Islet precursor cell (in vitro differentiated cells): ENCODE measurements at regions not wholly inside any gene's neighbourhood (a gene's known extent, or its start where the extent isn't known, plus 50 kb on each side); places are given as distances from the start of the nearest gene placed in this dataset.
"Not testable (repeated sequence)": the region's sequence is repeated elsewhere in the genome, so short reads cannot be mapped to it uniquely, and the experiment has no call there.

ENCODE experiments used
- DNase-seq: peaks from one replicate; pipeline ENCODE4 v3.0.0-alpha.2; 2018

- peak; percentile 62 for DNase-seq
Measured at GRCh38 chr9:115327436-115328122, 209.6 kb upstream of the TNC start.

GRCh38 chr9:115328228-115328627, 210.3 kb upstream of the TNC start:
- DNase-seq: peak; percentile 92

GRCh38 chr9:115328677-115329076, 210.7 kb upstream of the TNC start:
- no peak for DNase-seq

GRCh38 chr9:115333277-115334070, 215.5 kb upstream of the TNC start:
- DNase-seq: no peak

- no peak for DNase-seq
Measured at GRCh38 chr9:115335439-115335838, 217.5 kb upstream of the TNC start.

GRCh38 chr9:115340314-115340713, 222.4 kb upstream of the TNC start:
- DNase-seq: peak; percentile 63

GRCh38 chr9:115341426-115341825, 223.5 kb upstream of the TNC start:
- DNase-seq: no peak

- not testable (repeated sequence) for DNase-seq
Measured at GRCh38 chr9:115347776-115348175, 229.8 kb upstream of the TNC start.

GRCh38 chr9:115348936-115349335, 231.0 kb upstream of the TNC start:
- not testable (repeated sequence) for DNase-seq

GRCh38 chr9:115349542-115349941, 231.6 kb upstream of the TNC start:
- DNase-seq: no peak

GRCh38 chr9:115350548-115350947, 232.6 kb upstream of the TNC start:
- DNase-seq: no peak

- no peak for DNase-seq
Measured at GRCh38 chr9:115353681-115354080, 235.7 kb upstream of the TNC start.

GRCh38 chr9:115357821-115358220, 239.9 kb upstream of the TNC start:
- DNase-seq: no peak

GRCh38 chr9:115359017-115359780, 241.2 kb upstream of the TNC start:
- DNase-seq: no peak

GRCh38 chr9:115360122-115360521, 242.2 kb upstream of the TNC start:
- no peak for DNase-seq

- DNase-seq: no peak
Measured at GRCh38 chr9:115362101-115362500, 244.1 kb upstream of the TNC start.

GRCh38 chr9:115362640-115363039, 244.7 kb upstream of the TNC start:
- no peak for DNase-seq

GRCh38 chr9:115364991-115365390, 247.0 kb upstream of the TNC start:
- no peak for DNase-seq

GRCh38 chr9:115367321-115367720, 249.4 kb upstream of the TNC start:
- no peak for DNase-seq

- no peak for DNase-seq
Measured at GRCh38 chr9:115367780-115368525, 250.0 kb upstream of the TNC start.

- DNase-seq: no peak
Measured at GRCh38 chr9:115369322-115369957, 251.5 kb upstream of the TNC start.

- peak; percentile 83 for DNase-seq
Measured at GRCh38 chr9:115373000-115373709, 255.2 kb upstream of the TNC start.
